ENCODE measurements at regions not wholly inside any gene's neighbourhood (a gene's known extent, or its start where the extent isn't known, plus 50 kb on each side); places are given as distances from the start of the nearest gene placed in this dataset.
"Not testable (repeated sequence)": the region's sequence is repeated elsewhere in the genome, so short reads cannot be mapped to it uniquely, and the experiment has no call there.

GRCh38 chr2:67585400-67585799 lies 188.3 kb downstream of the ETAA1 start:
- H3K4me3 Mint-ChIP-seq: no peak overlapping the region
- peaks cover 20% of the 10 kb centered on the region for H3K36me3 Mint-ChIP-seq
- no peak for DNase-seq (ENCODE audit: extremely low spot score, unreplicated experiment)
- no peaks in the 10 kb centered on the region for H3K4me1 Mint-ChIP-seq (ENCODE audit: unreplicated experiment)
- no peak overlapping the region for H3K27ac Mint-ChIP-seq
- peaks cover 30% of the 10 kb centered on the region for H3K9me3 Mint-ChIP-seq
- TF ChIP-seq, protein P1, sequence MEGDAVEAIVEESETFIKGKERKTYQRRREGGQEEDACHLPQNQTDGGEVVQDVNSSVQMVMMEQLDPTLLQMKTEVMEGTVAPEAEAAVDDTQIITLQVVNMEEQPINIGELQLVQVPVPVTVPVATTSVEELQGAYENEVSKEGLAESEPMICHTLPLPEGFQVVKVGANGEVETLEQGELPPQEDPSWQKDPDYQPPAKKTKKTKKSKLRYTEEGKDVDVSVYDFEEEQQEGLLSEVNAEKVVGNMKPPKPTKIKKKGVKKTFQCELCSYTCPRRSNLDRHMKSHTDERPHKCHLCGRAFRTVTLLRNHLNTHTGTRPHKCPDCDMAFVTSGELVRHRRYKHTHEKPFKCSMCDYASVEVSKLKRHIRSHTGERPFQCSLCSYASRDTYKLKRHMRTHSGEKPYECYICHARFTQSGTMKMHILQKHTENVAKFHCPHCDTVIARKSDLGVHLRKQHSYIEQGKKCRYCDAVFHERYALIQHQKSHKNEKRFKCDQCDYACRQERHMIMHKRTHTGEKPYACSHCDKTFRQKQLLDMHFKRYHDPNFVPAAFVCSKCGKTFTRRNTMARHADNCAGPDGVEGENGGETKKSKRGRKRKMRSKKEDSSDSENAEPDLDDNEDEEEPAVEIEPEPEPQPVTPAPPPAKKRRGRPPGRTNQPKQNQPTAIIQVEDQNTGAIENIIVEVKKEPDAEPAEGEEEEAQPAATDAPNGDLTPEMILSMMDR (conservative IDR thresholded peaks at IDR 0.05): no peak
- H3K27me3 Mint-ChIP-seq: no peaks in the 10 kb centered on the region

DNA sequence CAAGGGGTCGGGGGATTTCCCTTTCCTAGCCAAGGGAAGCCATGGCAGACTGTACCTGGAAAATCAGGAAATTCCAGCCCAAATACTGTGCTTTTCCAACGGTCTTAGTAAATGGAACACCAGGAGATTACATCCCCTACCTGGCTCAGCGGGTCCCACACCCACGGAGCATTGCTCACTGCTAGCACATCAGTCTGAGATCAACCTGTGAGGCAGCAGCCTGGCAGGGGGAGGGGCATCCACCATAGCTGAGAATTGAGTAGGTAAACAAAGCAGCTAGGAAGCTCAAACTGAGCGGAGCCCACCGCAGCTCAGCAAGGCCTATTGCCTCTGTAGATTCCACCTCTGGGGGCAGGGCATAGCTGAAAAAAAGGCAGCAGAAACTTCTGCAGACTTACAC lies 192.0 kb downstream of the ETAA1 start:
- H3K4me3 Mint-ChIP-seq; H3K4me1 Mint-ChIP-seq (ENCODE audit: unreplicated experiment); DNase-seq (ENCODE audit: extremely low spot score, unreplicated experiment); H3K27ac Mint-ChIP-seq; H3K27me3 Mint-ChIP-seq: not testable (repeated sequence)
- peaks cover 27% of the 10 kb centered on the region for H3K9me3 Mint-ChIP-seq
- peaks cover 21% of the 10 kb centered on the region for H3K36me3 Mint-ChIP-seq

- not testable (repeated sequence) for H3K27me3 Mint-ChIP-seq; H3K27ac Mint-ChIP-seq; H3K4me1 Mint-ChIP-seq (ENCODE audit: unreplicated experiment); H3K4me3 Mint-ChIP-seq; DNase-seq (ENCODE audit: extremely low spot score, unreplicated experiment); H3K36me3 Mint-ChIP-seq; H3K9me3 Mint-ChIP-seq
These were observed 197.4 kb downstream of the ETAA1 start for GRCh38 chr2:67594522-67594921.

DNA sequence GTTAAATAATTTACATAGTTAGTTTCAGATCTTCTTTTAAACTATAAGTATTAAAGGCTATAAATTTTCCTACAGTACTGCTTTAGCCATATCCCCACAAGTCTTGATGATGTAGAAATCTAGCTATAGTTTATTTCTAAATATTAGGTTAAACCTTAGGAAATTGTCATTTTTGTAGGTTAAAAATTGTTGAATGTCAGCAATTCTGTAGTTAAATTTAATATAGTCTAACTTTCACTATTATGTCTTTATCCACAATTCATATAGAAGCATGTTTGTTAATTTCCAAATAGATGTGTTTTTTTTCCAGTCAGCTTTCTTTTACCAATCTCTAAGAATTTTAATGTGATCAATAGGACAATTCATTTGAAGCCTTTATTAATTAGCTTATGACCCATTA lies 199.7 kb downstream of the ETAA1 start:
- DNase-seq (ENCODE audit: extremely low spot score, unreplicated experiment): no peak
- TF ChIP-seq, protein P1 (conservative IDR thresholded peaks at IDR 0.05): no peak
- no peaks in the 10 kb centered on the region for H3K9me3 Mint-ChIP-seq
- peaks cover 7% of the 10 kb centered on the region for H3K36me3 Mint-ChIP-seq
- no peaks in the 10 kb centered on the region for H3K27me3 Mint-ChIP-seq
- H3K4me1 Mint-ChIP-seq (ENCODE audit: unreplicated experiment): peaks cover 5% of the 10 kb centered on the region
- no peak overlapping the region for H3K27ac Mint-ChIP-seq
- no peak overlapping the region for H3K4me3 Mint-ChIP-seq

- Mint-ChIP-seq H3K36me3 (peaks cover 3% of the 10 kb centered on the region), H3K27me3 (no peaks in the 10 kb centered on the region), H3K27ac (no peak overlapping the region), H3K4me1 (ENCODE audit: unreplicated experiment) (peaks cover 5% of the 10 kb centered on the region), H3K4me3 (no peak overlapping the region), H3K9me3 (no peaks in the 10 kb centered on the region)
- no peak for DNase-seq (ENCODE audit: extremely low spot score, unreplicated experiment)
- TF ChIP-seq, protein P1 (conservative IDR thresholded peaks at IDR 0.05): no peak
These were observed 202.4 kb downstream of the ETAA1 start for GRCh38 chr2:67599561-67599960.

GRCh38 chr2:67600222-67600871 lies 203.2 kb downstream of the ETAA1 start:
- peaks cover 5% of the 10 kb centered on the region for H3K4me1 Mint-ChIP-seq (ENCODE audit: unreplicated experiment)
- no peak for DNase-seq (ENCODE audit: extremely low spot score, unreplicated experiment)
- H3K4me3 Mint-ChIP-seq: no peak overlapping the region

More at GRCh38 chr2:67600222-67600871, 203.2 kb downstream of the ETAA1 start:
- Mint-ChIP-seq H3K27me3 (no peaks in the 10 kb centered on the region), H3K27ac (no peak overlapping the region), H3K9me3 (no peaks in the 10 kb centered on the region), H3K36me3 (peaks cover 3% of the 10 kb centered on the region)
- TF ChIP-seq, protein P1 (conservative IDR thresholded peaks at IDR 0.05): no peak

All from type B pancreatic cell (in vitro differentiated cells).